ENCODE measurements at regions not wholly inside any gene's neighbourhood (a gene's known extent, or its start where the extent isn't known, plus 50 kb on each side); places are given as distances from the start of the nearest gene placed in this dataset.

DNA sequence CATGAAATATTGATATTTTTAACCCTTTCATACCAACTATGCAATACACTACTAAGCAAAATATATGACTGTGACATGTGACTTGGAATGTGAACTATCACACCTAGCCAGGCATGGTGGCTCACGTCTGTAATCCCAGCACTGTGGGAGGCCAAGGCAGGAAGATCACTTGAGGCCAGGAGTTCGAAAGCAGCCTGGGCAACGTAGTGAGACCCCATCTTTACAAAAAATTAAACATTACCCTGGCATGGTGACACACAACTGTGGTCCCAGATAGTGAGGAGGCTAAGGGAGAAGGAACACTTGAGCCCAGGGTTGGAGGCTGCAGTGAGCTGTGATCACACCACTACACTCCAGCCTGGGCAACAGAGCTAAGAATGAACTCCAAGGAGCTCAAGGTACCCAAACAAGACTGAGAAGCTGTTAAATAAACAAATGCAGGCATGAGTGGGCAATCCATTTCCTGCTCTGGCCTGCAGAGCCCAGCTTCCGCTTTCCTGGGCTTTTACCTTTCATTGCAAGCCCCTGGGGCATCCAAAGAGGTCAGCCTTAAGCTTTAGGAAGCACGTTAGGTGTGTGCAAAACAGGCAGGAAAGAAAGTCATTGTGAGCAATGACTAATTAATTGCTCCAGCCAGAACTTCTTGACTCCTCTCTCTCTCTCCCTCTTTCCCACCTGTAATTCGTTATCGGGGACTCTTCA is 162.1 kb upstream of the FOXK1 start:
- TF ChIP-seq CTCF (IDR thresholded peaks at IDR 0.05; ENCODE audit: low read depth, low read length) (no peak), POLR2A (IDR thresholded peaks at IDR 0.05; ENCODE audit: extremely low read depth, insufficient read length) (no peak), MAX (IDR thresholded peaks at IDR 0.05; ENCODE audit: low read depth, low read length) (no peak), MYC (IDR thresholded peaks at IDR 0.05; ENCODE audit: low read depth, low read length) (no peak)

Measured in NB4 (cell line).